Right kidney (tissue), 1 donor: ENCODE measurements at regions not wholly inside any gene's neighbourhood (a gene's known extent, or its start where the extent isn't known, plus 50 kb on each side); places are given as distances from the start of the nearest gene placed in this dataset.
"Not testable (repeated sequence)": the region's sequence is repeated elsewhere in the genome, so short reads cannot be mapped to it uniquely, and the experiment has no call there.

Experiments used
- DNase-seq: peaks from one replicate; pipeline ENCODE4 v3.0.0-alpha.2; 2016

- DNase-seq = no peak
Observed at GRCh38 chr6:106744781-106745180, 115.4 kb downstream of the QRSL1 start.

GRCh38 chr6:106744029-106744428 lies 114.7 kb downstream of the QRSL1 start:
- DNase-seq = not testable (repeated sequence)

- DNase-seq = no peak
Observed at GRCh38 chr6:106743612-106744011, 114.2 kb downstream of the QRSL1 start.

GRCh38 chr6:106740287-106740686 lies 110.9 kb downstream of the QRSL1 start:
- DNase-seq = no peak

GRCh38 chr6:106739387-106739786 lies 110.0 kb downstream of the QRSL1 start:
- no peak for DNase-seq

GRCh38 chr6:106736502-106736901 lies 107.1 kb downstream of the QRSL1 start:
- no peak for DNase-seq

GRCh38 chr6:106735828-106736227 lies 106.5 kb downstream of the QRSL1 start:
- DNase-seq = no peak

GRCh38 chr6:106735136-106735633 lies 105.8 kb downstream of the QRSL1 start:
- no peak for DNase-seq

GRCh38 chr6:106733386-106733785 lies 104.0 kb downstream of the QRSL1 start:
- DNase-seq = no peak

- DNase-seq = no peak
Observed at GRCh38 chr6:106732376-106732940, 103.1 kb downstream of the QRSL1 start.

GRCh38 chr6:106731843-106732160 lies 102.4 kb downstream of the QRSL1 start:
- no peak for DNase-seq

- no peak for DNase-seq
Observed at GRCh38 chr6:106731144-106731842, 101.9 kb downstream of the QRSL1 start.

- no peak for DNase-seq
Observed at GRCh38 chr6:106730718-106731117, 101.3 kb downstream of the QRSL1 start.

- no peak for DNase-seq
Observed at GRCh38 chr6:106730264-106730663, 100.9 kb downstream of the QRSL1 start.

- no peak for DNase-seq
Observed at GRCh38 chr6:106729841-106730240, 100.5 kb downstream of the QRSL1 start.

GRCh38 chr6:106728296-106728870 lies 99.0 kb downstream of the QRSL1 start:
- DNase-seq = no peak

- no peak for DNase-seq
Observed at GRCh38 chr6:106727480-106728149, 98.2 kb downstream of the QRSL1 start.

GRCh38 chr6:106724848-106725247 lies 95.5 kb downstream of the QRSL1 start:
- no peak for DNase-seq

- no peak for DNase-seq
Observed at GRCh38 chr6:106724337-106724736, 95.0 kb downstream of the QRSL1 start.

GRCh38 chr6:106723419-106723818 lies 94.0 kb downstream of the QRSL1 start:
- not testable (repeated sequence) for DNase-seq

- not testable (repeated sequence) for DNase-seq
Observed at GRCh38 chr6:106721189-106721588, 91.8 kb downstream of the QRSL1 start.
